NT2/D1 (cell line): ENCODE measurements at regions not wholly inside any gene's neighbourhood (a gene's known extent, or its start where the extent isn't known, plus 50 kb on each side); places are given as distances from the start of the nearest gene placed in this dataset.

ENCODE experiments used
- SUZ12 ChIP-seq: IDR thresholded peaks from 2 replicates; pipeline ENCODE4 v1.6.1; 2011; ENCODE audit not compliant: insufficient read length, insufficient read depth; ENCODE audit errors: extremely low read depth
- ZNF274 ChIP-seq: IDR thresholded peaks from 2 replicates; pipeline ENCODE4 v1.6.1; 2011; ENCODE audit warnings: mild to moderate bottlenecking, low read depth, low read length

- TF ChIP-seq SUZ12 (no peak), ZNF274 (no peak)
Observed at GRCh38 chr2:215590010-215590745, 154.3 kb upstream of the FN1 start.
